ENCODE measurements at regions not wholly inside any gene's neighbourhood (a gene's known extent, or its start where the extent isn't known, plus 50 kb on each side); places are given as distances from the start of the nearest gene placed in this dataset.

DNA sequence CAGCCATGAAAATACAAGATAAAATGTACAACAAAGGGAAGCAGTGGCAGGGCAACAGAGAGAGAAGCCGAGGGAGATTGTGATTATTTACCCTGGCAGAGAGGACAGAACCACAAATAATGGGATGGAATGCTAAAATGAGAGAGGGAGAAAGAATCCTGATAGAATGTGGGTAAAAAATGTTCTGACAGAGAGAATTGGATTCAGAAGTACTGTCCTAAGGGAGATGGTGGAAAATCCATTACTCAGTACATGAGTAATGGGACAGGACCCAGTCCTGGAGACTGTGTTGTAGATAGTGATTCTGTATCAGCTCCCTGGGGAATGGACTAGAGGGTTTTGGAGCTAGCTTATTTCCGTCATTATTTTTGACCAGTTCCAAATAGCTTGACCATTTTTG is 831.5 kb downstream of the MAT2B start:
- TF ChIP-seq, protein P1, sequence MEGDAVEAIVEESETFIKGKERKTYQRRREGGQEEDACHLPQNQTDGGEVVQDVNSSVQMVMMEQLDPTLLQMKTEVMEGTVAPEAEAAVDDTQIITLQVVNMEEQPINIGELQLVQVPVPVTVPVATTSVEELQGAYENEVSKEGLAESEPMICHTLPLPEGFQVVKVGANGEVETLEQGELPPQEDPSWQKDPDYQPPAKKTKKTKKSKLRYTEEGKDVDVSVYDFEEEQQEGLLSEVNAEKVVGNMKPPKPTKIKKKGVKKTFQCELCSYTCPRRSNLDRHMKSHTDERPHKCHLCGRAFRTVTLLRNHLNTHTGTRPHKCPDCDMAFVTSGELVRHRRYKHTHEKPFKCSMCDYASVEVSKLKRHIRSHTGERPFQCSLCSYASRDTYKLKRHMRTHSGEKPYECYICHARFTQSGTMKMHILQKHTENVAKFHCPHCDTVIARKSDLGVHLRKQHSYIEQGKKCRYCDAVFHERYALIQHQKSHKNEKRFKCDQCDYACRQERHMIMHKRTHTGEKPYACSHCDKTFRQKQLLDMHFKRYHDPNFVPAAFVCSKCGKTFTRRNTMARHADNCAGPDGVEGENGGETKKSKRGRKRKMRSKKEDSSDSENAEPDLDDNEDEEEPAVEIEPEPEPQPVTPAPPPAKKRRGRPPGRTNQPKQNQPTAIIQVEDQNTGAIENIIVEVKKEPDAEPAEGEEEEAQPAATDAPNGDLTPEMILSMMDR (conservative IDR thresholded peaks at IDR 0.05) = no peak
- Mint-ChIP-seq H3K4me3 (no peak overlapping the region), H3K4me1 (no peaks in the 10 kb centered on the region), H3K36me3 (ENCODE audit: low read depth) (no peaks in the 10 kb centered on the region), H3K9me3 (no peaks in the 10 kb centered on the region), H3K27me3 (ENCODE audit: insufficient read depth) (no peaks in the 10 kb centered on the region), H3K27ac (no peak overlapping the region)
- no peaks in the 10 kb centered on the region for H3K4me1 ChIP-seq (ENCODE audit: control insufficient read depth, insufficient read depth, low read length)
- DNase-seq = no peak
- H3K27me3 ChIP-seq (ENCODE audit: control insufficient read depth, insufficient read depth, low read length, poor library complexity, severe bottlenecking) = no peaks in the 10 kb centered on the region
- H3K9me3 ChIP-seq (ENCODE audit: control insufficient read depth, low read length) = no peaks in the 10 kb centered on the region
- no peaks in the 10 kb centered on the region for H3K36me3 ChIP-seq (ENCODE audit: control insufficient read depth, insufficient read depth, low read length)
- WGBS, 2 experiments (ENCODE audit: insufficient coverage in 1 of 2, insufficient read length in 1 of 2) = 91 to 100% methylated on average over 1 to 2 of the region's 2 CpGs
- no peak overlapping the region for H3K4me3 ChIP-seq (ENCODE audit: low read length)
- no peak overlapping the region for H3K9ac ChIP-seq (ENCODE audit: extremely low read depth, low read length, poor library complexity, severe bottlenecking)
- H3K27ac ChIP-seq (ENCODE audit: low read depth, low read length) = no peak overlapping the region

DNA sequence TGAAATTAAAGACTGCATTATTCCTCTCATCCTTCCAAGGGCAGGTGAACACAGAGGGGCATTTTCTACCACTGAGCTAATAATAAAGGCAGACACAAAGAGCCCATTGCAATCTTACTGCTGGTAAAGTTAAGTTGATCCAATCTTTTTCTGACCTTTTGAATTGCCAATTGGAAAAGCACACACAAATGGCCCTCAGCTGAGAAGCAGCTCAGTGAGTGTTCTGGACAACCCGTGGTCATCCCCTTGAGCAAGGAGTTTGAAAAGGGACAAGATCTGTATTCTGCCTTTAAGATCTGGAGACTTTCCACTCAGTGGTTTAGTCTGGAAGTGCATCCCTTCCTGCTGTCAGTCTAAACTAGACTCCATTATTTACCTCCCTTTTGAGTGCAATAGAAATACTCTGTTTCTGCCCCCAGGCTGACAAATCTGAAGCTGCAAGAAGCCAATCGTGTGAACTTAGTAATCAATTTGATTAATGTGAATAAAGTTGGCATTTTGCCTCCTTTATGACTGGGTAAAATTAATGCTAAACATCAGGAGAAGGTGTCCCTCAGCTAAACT is 835.7 kb downstream of the MAT2B start:
- H3K36me3 Mint-ChIP-seq (ENCODE audit: low read depth) = no peaks in the 10 kb centered on the region
- H3K4me3 ChIP-seq (ENCODE audit: low read length) = no peak overlapping the region
- H3K4me1 ChIP-seq (ENCODE audit: control insufficient read depth, insufficient read depth, low read length) = no peaks in the 10 kb centered on the region
- no peak overlapping the region for H3K9ac ChIP-seq (ENCODE audit: extremely low read depth, low read length, poor library complexity, severe bottlenecking)
- H3K4me1 Mint-ChIP-seq = peaks cover 7% of the 10 kb centered on the region
- no peak overlapping the region for H3K4me3 Mint-ChIP-seq
- H3K27ac Mint-ChIP-seq = no peak overlapping the region
- 80 to 81% methylated on average over 1 to 2 of the region's 2 CpGs for WGBS, 2 experiments (ENCODE audit: insufficient coverage in 1 of 2, insufficient read length in 1 of 2)
- peaks cover 9% of the 10 kb centered on the region for H3K27me3 Mint-ChIP-seq (ENCODE audit: insufficient read depth)
- H3K9me3 Mint-ChIP-seq = no peaks in the 10 kb centered on the region
- H3K36me3 ChIP-seq (ENCODE audit: control insufficient read depth, insufficient read depth, low read length) = no peaks in the 10 kb centered on the region
- TF ChIP-seq, protein P1 (conservative IDR thresholded peaks at IDR 0.05) = peak; percentile 33
- no peaks in the 10 kb centered on the region for H3K27me3 ChIP-seq (ENCODE audit: control insufficient read depth, insufficient read depth, low read length, poor library complexity, severe bottlenecking)
- H3K9me3 ChIP-seq (ENCODE audit: control insufficient read depth, low read length) = no peaks in the 10 kb centered on the region
- H3K27ac ChIP-seq (ENCODE audit: low read depth, low read length) = no peak overlapping the region
- DNase-seq = no peak

DNA sequence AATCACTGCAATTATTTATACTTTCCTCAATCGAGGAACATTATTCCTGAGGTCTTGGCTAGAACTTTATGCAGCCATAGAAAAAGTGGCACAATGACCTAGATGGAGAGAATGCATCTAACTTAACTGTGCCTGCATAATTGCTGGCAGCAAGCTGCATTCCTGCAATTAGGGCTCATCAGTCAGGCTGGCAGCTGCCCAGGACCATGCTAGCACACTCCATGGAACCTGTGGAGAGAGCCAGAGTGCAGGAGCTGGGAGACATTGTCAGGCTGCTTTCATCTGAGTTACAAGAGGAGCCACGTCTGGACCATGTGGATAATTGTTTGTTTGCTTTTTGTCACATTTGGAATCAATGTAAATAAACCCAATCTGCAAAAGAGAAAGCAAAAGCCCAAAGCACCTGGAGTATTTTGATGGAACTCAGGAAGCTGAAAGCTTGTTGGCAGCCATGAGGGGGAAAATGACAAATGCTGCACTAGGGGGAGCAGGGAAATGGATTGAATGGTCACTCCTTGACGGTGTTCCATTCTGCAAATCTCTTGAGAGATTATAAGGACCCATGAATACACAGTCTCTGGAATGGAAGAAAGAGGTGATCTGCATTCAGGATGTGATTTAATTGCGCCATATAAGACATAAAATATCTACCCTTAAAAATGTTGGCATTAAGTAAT is 839.9 kb downstream of the MAT2B start:
- DNase-seq = no peak
- no peak overlapping the region for H3K27ac ChIP-seq (ENCODE audit: low read depth, low read length)
- H3K4me3 ChIP-seq (ENCODE audit: low read length) = no peak overlapping the region
- peaks cover 4% of the 10 kb centered on the region for H3K4me1 ChIP-seq (ENCODE audit: control insufficient read depth, insufficient read depth, low read length)
- TF ChIP-seq, protein P1 (conservative IDR thresholded peaks at IDR 0.05) = peak; percentile 34
- no peaks in the 10 kb centered on the region for H3K27me3 ChIP-seq (ENCODE audit: control insufficient read depth, insufficient read depth, low read length, poor library complexity, severe bottlenecking)
- no peak overlapping the region for H3K4me3 Mint-ChIP-seq
- H3K36me3 ChIP-seq (ENCODE audit: control insufficient read depth, insufficient read depth, low read length) = no peaks in the 10 kb centered on the region
- H3K9me3 Mint-ChIP-seq = no peaks in the 10 kb centered on the region
- no peaks in the 10 kb centered on the region for H3K36me3 Mint-ChIP-seq (ENCODE audit: low read depth)
- no peak overlapping the region for H3K9ac ChIP-seq (ENCODE audit: extremely low read depth, low read length, poor library complexity, severe bottlenecking)
- H3K27ac Mint-ChIP-seq = no peak overlapping the region
- H3K27me3 Mint-ChIP-seq (ENCODE audit: insufficient read depth) = peaks cover 9% of the 10 kb centered on the region
- no peaks in the 10 kb centered on the region for H3K9me3 ChIP-seq (ENCODE audit: control insufficient read depth, low read length)
- H3K4me1 Mint-ChIP-seq = peaks cover 28% of the 10 kb centered on the region
- 70 to 86% methylated on average over 2 to 3 of the region's 4 CpGs for WGBS, 2 experiments (ENCODE audit: insufficient coverage in 1 of 2, insufficient read length in 1 of 2)

Measured in endodermal cell (in vitro differentiated cells).